ENCODE measurements at regions not wholly inside any gene's neighbourhood (a gene's known extent, or its start where the extent isn't known, plus 50 kb on each side); places are given as distances from the start of the nearest gene placed in this dataset.

DNA sequence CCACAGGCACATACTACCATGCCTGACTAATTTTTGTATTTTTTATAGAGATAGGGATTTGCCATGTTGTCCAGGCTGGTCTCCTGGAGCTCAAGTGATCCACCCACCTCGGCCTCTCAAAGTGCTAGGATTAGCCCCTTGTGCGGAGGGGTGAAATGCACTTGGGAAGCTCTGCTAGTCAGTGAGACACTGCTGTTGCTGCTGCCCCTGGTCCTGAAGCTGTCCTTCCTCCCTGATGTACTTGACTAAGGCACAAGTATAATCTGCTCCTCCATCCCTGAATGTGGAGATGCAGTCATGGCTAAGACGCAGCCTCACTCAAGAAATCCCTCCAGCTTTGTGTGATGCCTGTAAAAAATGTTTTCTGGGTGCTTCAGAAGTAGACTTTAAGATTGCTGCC lies 124.5 kb downstream of the KCTD15 start:
- TF ChIP-seq, protein P1, sequence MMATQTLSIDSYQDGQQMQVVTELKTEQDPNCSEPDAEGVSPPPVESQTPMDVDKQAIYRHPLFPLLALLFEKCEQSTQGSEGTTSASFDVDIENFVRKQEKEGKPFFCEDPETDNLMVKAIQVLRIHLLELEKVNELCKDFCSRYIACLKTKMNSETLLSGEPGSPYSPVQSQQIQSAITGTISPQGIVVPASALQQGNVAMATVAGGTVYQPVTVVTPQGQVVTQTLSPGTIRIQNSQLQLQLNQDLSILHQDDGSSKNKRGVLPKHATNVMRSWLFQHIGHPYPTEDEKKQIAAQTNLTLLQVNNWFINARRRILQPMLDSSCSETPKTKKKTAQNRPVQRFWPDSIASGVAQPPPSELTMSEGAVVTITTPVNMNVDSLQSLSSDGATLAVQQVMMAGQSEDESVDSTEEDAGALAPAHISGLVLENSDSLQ (IDR thresholded peaks at IDR 0.05) = no peak
- TF ChIP-seq SP1 (IDR thresholded peaks at IDR 0.05) (no peak), ARNT (IDR thresholded peaks at IDR 0.05) (no peak), ELF4 (IDR thresholded peaks at IDR 0.05) (no peak), HDGF (IDR thresholded peaks at IDR 0.05; ENCODE audit: borderline replicate concordance) (no peak), TARDBP (IDR thresholded peaks at IDR 0.05) (no peak), BHLHE40 (IDR thresholded peaks at IDR 0.05; ENCODE audit: borderline replicate concordance) (no peak), SUZ12 (IDR thresholded peaks at IDR 0.05) (no peak), FOXM1 (IDR thresholded peaks at IDR 0.05; ENCODE audit: borderline replicate concordance) (no peak), FOXA1 (IDR thresholded peaks at IDR 0.05) (no peak), CTBP1 (IDR thresholded peaks at IDR 0.05; ENCODE audit: borderline replicate concordance) (no peak), FOXK2 (IDR thresholded peaks at IDR 0.05) (no peak)

All from HEK293T (cell line).